ENCODE measurements at regions not wholly inside any gene's neighbourhood (a gene's known extent, or its start where the extent isn't known, plus 50 kb on each side); places are given as distances from the start of the nearest gene placed in this dataset.

GRCh38 chr2:105496271-105496670 is 97.4 kb upstream of the FHL2 start:
- no peak for DNase-seq (ENCODE audit: low spot score)
- TF ChIP-seq, protein P1, sequence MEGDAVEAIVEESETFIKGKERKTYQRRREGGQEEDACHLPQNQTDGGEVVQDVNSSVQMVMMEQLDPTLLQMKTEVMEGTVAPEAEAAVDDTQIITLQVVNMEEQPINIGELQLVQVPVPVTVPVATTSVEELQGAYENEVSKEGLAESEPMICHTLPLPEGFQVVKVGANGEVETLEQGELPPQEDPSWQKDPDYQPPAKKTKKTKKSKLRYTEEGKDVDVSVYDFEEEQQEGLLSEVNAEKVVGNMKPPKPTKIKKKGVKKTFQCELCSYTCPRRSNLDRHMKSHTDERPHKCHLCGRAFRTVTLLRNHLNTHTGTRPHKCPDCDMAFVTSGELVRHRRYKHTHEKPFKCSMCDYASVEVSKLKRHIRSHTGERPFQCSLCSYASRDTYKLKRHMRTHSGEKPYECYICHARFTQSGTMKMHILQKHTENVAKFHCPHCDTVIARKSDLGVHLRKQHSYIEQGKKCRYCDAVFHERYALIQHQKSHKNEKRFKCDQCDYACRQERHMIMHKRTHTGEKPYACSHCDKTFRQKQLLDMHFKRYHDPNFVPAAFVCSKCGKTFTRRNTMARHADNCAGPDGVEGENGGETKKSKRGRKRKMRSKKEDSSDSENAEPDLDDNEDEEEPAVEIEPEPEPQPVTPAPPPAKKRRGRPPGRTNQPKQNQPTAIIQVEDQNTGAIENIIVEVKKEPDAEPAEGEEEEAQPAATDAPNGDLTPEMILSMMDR (IDR thresholded peaks at IDR 0.05; ENCODE audit: borderline replicate concordance, control extremely low read depth, extremely low read depth, insufficient read depth, missing control alignments) = no peak
- in situ Hi-C loops (cut with MboI; ENCODE audit: low sequenced_read_pairs, unreplicated experiment) = no loop called here

DNA sequence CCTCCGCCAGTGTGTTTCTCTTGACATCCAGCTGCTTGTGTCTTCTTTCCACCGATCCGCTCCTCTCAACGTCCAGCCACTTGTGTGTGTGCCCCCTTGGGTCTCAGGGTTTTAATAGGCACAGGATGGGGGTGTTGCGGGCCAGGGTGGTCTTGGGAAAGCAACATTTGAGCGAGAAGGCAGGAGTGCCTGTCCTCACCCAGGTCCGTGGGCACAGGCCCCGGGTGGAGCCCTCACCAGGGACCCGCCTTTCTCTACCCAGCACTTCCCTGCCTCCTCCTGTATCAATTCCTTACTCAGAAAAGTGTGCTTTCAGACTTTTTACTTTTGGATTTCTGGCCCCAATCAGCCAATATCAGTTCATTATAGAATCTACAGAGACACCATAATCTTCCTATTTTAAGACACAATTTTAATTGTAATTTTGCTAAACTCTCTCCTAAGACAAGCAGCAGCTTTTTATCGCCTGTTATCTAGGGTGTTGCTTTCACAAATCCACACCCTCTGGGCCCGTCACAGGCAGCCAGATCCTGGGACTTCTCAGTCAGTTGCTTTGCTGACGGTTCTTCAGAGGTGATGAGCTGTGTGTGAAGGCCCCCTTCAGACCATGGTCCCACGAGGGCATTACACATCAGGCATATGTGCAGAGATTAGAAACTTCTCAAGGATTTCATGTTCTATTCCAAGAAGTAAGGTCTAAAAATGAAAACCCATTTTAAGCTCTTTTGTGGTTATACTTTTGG is 96.0 kb upstream of the FHL2 start:
- in situ Hi-C loops (cut with MboI; ENCODE audit: low sequenced_read_pairs, unreplicated experiment) = no loop called here
- no peak for DNase-seq (ENCODE audit: low spot score)
- TF ChIP-seq, protein P1 (IDR thresholded peaks at IDR 0.05; ENCODE audit: borderline replicate concordance, control extremely low read depth, extremely low read depth, insufficient read depth, missing control alignments) = no peak

GRCh38 chr2:105490956-105491355 is 92.1 kb upstream of the FHL2 start:
- DNase-seq (ENCODE audit: low spot score) = no peak
- TF ChIP-seq, protein P1 (IDR thresholded peaks at IDR 0.05; ENCODE audit: borderline replicate concordance, control extremely low read depth, extremely low read depth, insufficient read depth, missing control alignments) = no peak
- in situ Hi-C loops (cut with MboI; ENCODE audit: low sequenced_read_pairs, unreplicated experiment) = no loop called here

DNA sequence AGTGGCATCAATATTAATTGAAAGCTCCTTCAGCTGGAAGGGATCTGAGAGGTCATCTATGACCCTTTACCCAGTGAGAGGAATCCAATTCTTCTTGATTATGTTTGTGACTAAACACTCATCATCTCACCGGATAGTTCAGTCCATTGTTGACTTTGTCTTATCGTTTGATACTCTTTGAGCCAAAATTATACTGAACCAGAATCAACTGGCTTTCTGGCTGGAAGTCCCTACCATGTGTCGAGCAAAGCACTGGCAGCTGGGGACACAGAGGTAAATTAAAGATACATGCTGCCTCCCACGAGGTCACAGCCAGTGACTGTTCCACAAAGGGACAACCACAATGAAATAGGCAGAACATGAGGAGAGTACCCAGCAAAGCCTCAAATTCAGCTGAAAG is 91.4 kb upstream of the FHL2 start:
- TF ChIP-seq, protein P1 (IDR thresholded peaks at IDR 0.05; ENCODE audit: borderline replicate concordance, control extremely low read depth, extremely low read depth, insufficient read depth, missing control alignments) = no peak
- DNase-seq (ENCODE audit: low spot score) = no peak
- in situ Hi-C loops (cut with MboI; ENCODE audit: low sequenced_read_pairs, unreplicated experiment) = no loop called here

GRCh38 chr2:105489168-105489878 is 90.5 kb upstream of the FHL2 start:
- no peak for DNase-seq (ENCODE audit: low spot score)
- in situ Hi-C loops (cut with MboI; ENCODE audit: low sequenced_read_pairs, unreplicated experiment) = no loop called here
- TF ChIP-seq, protein P1 (IDR thresholded peaks at IDR 0.05; ENCODE audit: borderline replicate concordance, control extremely low read depth, extremely low read depth, insufficient read depth, missing control alignments) = no peak

- TF ChIP-seq, protein P1 (IDR thresholded peaks at IDR 0.05; ENCODE audit: borderline replicate concordance, control extremely low read depth, extremely low read depth, insufficient read depth, missing control alignments) = no peak
- no peak for DNase-seq (ENCODE audit: low spot score)
- in situ Hi-C loops (cut with MboI; ENCODE audit: low sequenced_read_pairs, unreplicated experiment) = no loop called here
Observed at GRCh38 chr2:105488285-105488684, 89.4 kb upstream of the FHL2 start.

Data from GM13976 (cell line).